WERI-Rb-1 (cell line): ENCODE measurements at regions not wholly inside any gene's neighbourhood (a gene's known extent, or its start where the extent isn't known, plus 50 kb on each side); places are given as distances from the start of the nearest gene placed in this dataset.
A peak's percentile ranks its signal among the peaks of the same experiment; 100 is the strongest.

ENCODE experiments used
- DNase-seq: peaks from one replicate; pipeline ENCODE4 v3.0.0-alpha.2; 2020
- H3K27ac ChIP-seq: fragments of 250-450 bp; sonication (Bioruptor Pico); 2 replicates; pipeline ENCODE4 v1.5.1; 2020; ENCODE audit warnings: mild to moderate bottlenecking, moderate library complexity
- H3K27me3 ChIP-seq: fragments of 250-450 bp; sonication (Bioruptor Pico); 2 replicates; pipeline ENCODE4 v1.5.1; 2021; ENCODE audit warnings: mild to moderate bottlenecking, low read depth, moderate library complexity; ENCODE audit not compliant: insufficient read depth, severe bottlenecking
- H3K36me3 ChIP-seq: fragments of 250-450 bp; sonication (Bioruptor Pico); 2 replicates; pipeline ENCODE4 v1.5.1; 2020; ENCODE audit warnings: mild to moderate bottlenecking, moderate library complexity
- H3K4me3 ChIP-seq: 2 replicates; pipeline ENCODE4 v1.5.1; 2011; ENCODE audit warnings: low read depth, mild to moderate bottlenecking, control low read depth, low read length
- H3K9me3 ChIP-seq: fragments of 250-450 bp; sonication (Bioruptor Pico); 2 replicates; pipeline ENCODE4 v1.5.1; 2021; ENCODE audit warnings: mild to moderate bottlenecking, moderate library complexity; ENCODE audit not compliant: severe bottlenecking
- TF ChIP-seq, protein P1 (sequence below): IDR thresholded peaks from 2 replicates; pipeline ENCODE4 v1.5.1; 2011; ENCODE audit warnings: low read depth, mild to moderate bottlenecking, control low read depth, inconsistent platforms, low read length

DNA sequence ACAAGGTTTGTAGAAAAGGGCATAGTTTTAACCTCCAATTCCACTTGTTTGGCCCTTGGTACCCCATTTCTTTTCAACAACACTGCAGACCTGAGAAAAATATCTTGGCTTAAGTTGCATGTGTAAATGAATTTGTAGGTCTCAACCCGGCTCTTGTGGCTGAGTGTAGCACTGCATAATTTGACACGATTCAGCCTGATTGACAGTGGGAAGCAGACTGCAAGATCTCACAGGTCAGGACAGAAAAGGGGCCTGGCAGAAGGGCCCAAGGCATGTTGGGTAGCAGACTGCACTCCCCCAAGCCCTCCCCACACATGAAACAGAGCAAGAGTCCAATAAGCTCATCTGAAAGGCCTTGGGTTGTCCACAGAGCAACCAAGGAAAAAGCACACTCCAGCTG is 169.7 kb upstream of the SMARCA2 start:
- TF ChIP-seq, protein P1, sequence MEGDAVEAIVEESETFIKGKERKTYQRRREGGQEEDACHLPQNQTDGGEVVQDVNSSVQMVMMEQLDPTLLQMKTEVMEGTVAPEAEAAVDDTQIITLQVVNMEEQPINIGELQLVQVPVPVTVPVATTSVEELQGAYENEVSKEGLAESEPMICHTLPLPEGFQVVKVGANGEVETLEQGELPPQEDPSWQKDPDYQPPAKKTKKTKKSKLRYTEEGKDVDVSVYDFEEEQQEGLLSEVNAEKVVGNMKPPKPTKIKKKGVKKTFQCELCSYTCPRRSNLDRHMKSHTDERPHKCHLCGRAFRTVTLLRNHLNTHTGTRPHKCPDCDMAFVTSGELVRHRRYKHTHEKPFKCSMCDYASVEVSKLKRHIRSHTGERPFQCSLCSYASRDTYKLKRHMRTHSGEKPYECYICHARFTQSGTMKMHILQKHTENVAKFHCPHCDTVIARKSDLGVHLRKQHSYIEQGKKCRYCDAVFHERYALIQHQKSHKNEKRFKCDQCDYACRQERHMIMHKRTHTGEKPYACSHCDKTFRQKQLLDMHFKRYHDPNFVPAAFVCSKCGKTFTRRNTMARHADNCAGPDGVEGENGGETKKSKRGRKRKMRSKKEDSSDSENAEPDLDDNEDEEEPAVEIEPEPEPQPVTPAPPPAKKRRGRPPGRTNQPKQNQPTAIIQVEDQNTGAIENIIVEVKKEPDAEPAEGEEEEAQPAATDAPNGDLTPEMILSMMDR = no peak
- Histone ChIP-seq H3K4me3 (no peak overlapping the region), H3K36me3 (no peaks in the 10 kb centered on the region), H3K27me3 (peaks cover 71% of the 10 kb centered on the region), H3K9me3 (no peaks in the 10 kb centered on the region), H3K27ac (no peak overlapping the region)
- DNase-seq = no peak

DNA sequence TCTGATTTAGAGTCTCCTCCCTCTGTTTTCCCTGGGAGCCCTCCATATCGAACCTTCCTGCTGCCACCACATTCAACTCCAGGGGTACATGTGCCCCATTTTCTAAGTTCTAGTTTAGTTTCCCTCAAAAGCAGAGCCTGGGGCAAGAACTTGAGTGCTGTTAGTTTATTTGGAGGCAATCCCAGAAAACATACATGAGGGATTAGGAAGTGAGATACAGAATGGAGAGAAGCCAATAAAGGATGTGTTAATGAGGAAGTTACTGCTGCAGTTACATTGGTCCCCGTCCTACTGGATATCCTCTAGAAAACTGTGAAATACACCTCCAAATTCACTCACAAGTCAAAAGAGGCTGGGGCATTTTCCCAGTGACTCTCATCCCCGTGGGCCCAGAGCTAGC is 159.4 kb upstream of the SMARCA2 start:
- Histone ChIP-seq H3K4me3 (no peak overlapping the region), H3K27me3 (peaks cover 78% of the 10 kb centered on the region), H3K9me3 (no peaks in the 10 kb centered on the region), H3K36me3 (no peaks in the 10 kb centered on the region), H3K27ac (no peak overlapping the region)
- TF ChIP-seq, protein P1 = no peak
- DNase-seq = no peak

DNA sequence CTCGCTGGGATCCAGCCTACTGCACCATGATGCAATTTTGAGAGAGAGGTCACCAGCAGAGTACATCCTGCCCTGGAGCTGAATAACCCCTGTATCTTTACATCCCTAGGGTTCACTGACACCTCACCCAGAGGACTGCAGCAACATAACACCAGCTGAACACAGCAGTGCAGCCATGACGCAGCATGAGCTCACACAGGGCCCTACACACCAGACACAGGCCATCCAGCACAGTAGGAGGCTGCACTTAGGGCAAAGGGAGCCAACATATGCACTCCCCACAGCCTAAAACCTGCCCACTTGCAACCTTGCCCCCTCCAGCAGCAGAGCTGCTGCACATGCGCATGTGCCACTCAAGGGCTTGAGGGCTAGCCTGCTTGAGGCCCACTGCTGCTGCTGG is 157.3 kb upstream of the SMARCA2 start:
- H3K27ac ChIP-seq = no peak overlapping the region
- H3K9me3 ChIP-seq = no peaks in the 10 kb centered on the region
- no peaks in the 10 kb centered on the region for H3K36me3 ChIP-seq
- TF ChIP-seq, protein P1 = no peak
- DNase-seq = no peak
- H3K4me3 ChIP-seq = no peak overlapping the region
- peaks cover 78% of the 10 kb centered on the region for H3K27me3 ChIP-seq

DNA sequence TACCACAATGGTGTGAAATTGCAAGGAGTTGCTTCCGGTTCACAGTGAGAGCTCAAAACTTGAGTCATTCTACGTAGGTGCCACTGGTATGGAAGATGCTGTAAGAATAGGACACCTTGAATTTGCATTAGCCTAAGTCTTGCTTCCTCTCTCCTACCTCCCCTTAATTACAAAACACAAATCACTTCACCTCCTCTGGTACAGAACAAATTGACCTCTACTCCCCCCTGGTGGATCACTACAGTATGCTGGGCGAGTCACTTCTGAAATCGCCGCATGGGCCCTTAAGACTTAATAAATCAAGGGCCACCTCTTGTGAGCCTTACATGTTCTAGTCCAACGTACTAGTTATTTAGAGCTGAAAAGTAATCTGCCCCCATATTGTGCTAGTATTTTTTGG is 145.3 kb upstream of the SMARCA2 start:
- H3K27me3 ChIP-seq = peaks cover 59% of the 10 kb centered on the region
- no peak overlapping the region for H3K27ac ChIP-seq
- no peaks in the 10 kb centered on the region for H3K9me3 ChIP-seq
- TF ChIP-seq, protein P1 = peak; percentile 55; the same call in 1 of the 2 replicates
- H3K4me3 ChIP-seq = no peak overlapping the region
- H3K36me3 ChIP-seq = no peaks in the 10 kb centered on the region
- peak; percentile 43 for DNase-seq

DNA sequence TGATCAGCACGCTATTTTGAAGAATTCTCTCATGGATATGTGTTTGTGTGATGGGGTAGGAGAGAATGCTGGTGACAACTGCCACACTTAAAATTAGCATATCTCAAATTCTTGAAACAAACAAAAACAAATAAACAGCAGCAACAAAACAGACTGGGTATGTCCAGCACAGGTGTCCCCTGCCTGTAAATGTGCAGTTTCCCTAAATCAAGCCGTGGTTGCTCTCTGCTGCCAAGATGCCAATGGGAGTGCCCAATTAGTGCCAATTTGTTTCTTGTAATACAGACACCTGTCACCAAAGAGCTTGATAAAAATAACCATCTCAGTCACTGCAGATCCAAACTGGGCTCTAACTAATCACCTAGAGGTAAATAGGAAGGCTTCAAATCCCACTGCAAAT is 144.2 kb upstream of the SMARCA2 start:
- no peak for DNase-seq
- no peak overlapping the region for H3K4me3 ChIP-seq
- no peaks in the 10 kb centered on the region for H3K36me3 ChIP-seq
- H3K27me3 ChIP-seq = peaks cover 67% of the 10 kb centered on the region
- no peak overlapping the region for H3K27ac ChIP-seq
- TF ChIP-seq, protein P1 = no peak
- H3K9me3 ChIP-seq = no peaks in the 10 kb centered on the region

DNA sequence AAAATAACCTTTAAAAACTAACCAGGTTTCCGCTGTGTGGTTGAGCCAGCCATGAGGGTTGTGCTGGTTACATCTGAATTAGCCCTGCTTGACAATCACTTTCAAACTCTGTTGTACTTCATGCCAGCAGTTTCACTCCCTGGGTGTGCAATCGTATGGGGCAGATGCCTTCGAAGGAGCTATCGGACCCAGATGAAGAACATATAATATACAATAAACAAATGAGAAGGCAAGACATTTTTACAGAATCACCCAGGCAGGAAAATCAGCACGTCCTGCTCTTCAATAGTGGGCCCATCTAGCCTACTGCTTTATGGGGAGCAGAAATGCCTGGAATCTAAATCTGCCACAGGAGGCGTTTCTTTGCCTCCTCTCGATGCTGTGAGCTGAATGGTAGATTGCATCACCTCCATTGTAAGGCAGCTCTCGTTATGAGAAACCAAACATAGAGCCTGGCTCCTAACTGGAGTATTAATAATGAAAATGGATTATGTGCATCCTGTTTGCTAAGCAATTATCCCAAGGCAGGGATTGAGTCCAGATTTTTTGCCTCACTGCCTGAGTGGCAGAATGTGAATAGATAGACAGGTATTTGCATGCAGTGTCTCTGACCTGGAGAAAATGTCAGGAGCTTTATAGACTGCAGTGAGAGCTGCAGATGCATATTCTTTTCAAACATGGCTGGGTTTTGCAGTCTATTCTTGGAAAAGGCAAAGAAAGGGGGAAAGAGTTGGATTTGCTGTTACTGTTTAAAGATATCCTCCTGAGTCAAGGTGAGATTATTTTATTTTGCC is 143.3 kb upstream of the SMARCA2 start:
- H3K27ac ChIP-seq = no peak overlapping the region
- TF ChIP-seq, protein P1 = no peak
- no peaks in the 10 kb centered on the region for H3K36me3 ChIP-seq
- no peaks in the 10 kb centered on the region for H3K9me3 ChIP-seq
- H3K27me3 ChIP-seq = peaks cover 62% of the 10 kb centered on the region
- DNase-seq = no peak
- H3K4me3 ChIP-seq = no peak overlapping the region
